Stimulated activated CD8-positive, alpha-beta memory T cell treated with anti-CD3 and anti-CD28 coated beads, Interleukin-12 subunit alpha, Interleukin-12 subunit beta, amount 100 ng/mL, for 24 hours (primary cell): ENCODE measurements at regions not wholly inside any gene's neighbourhood (a gene's known extent, or its start where the extent isn't known, plus 50 kb on each side); places are given as distances from the start of the nearest gene placed in this dataset.
"Not testable (repeated sequence)": the region's sequence is repeated elsewhere in the genome, so short reads cannot be mapped to it uniquely, and the experiment has no call there.

Experiments used
- DNase-seq: peaks from one replicate; pipeline ENCODE4 v3.0.0-alpha.2; 2020; ENCODE audit errors: extremely low read depth

DNA sequence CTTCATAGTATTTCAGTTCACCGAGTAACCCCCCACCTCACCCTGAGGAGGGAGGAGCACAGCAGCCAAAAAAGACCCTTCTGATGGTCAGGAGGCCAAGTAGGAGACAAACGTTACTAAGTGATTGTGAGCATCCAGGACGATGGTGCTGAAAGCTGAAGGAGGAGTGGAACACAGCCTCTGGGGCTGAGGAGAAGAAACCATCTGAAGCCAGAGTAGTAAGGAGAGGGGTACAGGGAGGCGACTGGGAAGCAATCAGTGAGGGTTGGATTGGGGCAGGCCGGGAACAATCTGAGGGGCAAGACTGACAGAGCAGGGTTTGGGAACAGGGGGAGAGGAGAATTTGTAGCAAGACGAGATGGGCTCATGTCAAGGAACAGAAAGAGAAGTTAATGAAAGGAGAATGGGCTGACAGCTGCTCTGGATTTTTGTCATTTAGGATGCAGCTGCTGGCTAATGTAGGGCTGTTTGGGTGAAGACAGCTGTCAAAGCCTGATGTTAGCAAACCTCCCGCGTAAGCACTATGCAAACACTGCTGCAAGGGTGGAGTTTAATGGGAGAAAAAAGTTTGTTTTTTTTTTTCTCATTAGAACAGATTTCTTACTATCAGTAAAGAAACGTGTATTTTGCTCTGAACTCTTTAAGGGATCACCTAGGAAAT is 622.2 kb downstream of the EDEM1 start:
- no peak for DNase-seq

DNA sequence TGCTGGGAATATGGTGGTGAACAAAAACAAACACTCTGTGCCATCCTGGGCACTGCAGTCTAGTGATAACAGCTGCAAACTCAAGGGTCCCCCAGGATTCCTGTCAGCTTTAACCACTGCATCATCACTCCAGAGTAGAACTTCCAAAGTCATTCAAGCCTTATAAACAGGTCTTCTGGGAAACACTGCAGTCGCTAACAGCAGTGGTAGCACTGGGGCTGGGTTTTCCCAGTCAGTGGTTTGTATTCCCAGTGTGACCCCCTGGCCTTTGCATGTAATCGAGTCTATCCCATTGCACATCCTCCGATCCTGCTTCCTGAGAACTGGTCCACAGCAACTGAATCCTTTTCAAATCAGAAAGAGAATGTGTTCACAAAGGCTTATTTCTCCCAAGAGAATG is 623.5 kb downstream of the EDEM1 start:
- DNase-seq: no peak

DNA sequence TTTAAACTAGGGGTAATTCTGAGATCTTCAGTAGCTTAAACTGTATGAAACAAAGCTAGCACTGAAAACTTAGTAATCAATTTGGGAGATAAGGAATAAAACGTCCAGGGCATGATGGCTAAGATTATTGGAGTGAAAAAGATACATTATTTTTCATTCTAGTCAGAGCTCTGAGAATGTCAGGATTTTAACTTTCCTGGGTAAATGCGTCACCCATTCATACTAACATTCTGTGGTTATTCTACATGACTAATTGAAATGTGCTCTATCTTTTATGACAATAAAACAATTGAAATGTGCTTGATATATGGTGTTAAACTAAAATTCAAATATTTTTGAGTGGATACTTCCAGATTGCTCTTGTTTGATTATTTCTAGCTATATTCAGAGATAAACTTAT is 626.0 kb downstream of the EDEM1 start:
- DNase-seq: no peak

DNA sequence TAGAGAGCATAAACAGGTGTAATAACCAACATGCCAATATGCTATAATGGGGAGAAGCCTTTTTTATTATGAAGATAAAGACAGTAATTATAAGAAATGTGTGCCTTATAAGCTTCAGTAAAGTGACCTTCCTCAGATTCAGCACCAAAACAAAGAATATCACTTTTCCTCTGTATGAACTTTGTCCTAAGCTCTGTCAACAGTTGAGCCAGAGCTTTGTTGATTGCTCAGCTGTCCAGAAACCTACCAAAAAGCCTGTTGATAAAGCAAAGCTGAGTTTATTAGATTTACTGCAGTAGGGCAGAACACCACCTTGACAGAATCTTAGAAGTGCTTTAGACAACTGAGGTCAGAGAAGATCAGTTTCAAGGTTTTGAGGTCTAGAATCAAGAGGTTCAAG is 635.3 kb downstream of the EDEM1 start:
- no peak for DNase-seq

DNA sequence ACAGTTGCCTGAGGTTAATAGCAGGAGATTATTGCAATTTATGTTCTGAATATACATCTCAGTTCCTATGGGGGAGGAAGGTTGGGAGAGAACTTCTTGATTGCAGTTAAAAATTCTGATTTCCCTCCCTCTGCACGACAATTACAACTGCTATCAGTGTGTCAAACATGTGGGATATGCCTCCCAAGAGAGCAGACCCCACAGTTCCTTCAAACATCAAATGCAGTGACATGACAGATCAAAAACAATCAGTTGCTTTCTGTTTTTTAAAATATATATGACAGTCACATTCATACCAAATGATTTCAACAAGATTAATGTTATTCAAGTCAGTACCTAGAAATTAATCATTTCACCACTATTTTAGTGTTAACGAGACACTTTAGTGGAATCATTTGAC is 639.0 kb downstream of the EDEM1 start:
- no peak for DNase-seq

DNA sequence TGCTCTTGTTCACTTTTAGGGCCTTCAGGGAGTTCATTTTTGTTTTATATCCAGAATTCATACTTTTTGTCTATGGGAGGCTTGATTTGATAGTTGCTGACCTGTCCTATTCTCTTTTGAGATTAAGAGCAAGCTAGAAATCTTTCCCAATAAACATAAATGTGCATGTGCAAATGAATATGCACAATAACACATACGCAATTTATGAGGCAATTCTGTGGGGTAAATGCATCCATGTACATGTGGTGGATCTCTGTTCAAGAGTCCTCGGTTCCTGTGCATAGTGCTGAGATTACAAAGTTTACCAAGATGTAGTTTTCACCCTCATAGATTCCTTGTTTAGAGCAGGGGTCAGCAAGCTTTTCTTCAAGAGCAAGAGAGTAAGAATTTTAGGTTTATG is 640.7 kb downstream of the EDEM1 start:
- no peak for DNase-seq

DNA sequence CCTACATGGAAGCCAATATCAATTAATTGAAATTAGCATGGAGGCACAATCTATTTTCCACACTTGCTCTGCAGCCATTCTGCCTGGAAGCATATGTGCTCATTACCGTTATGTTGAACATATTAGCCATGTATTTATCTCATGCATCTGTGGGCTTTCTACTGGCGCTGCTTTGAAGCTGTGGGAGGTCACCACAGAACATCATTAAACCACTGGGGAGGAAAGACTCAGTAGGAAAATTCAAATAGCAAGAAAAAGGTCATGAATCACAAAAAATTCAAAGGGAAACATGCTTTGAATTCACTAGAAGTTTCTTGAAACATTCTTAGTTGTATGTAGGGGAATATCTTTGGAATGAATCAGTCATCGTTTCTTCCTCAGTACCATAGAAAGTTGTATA is 652.5 kb downstream of the EDEM1 start:
- no peak for DNase-seq

DNA sequence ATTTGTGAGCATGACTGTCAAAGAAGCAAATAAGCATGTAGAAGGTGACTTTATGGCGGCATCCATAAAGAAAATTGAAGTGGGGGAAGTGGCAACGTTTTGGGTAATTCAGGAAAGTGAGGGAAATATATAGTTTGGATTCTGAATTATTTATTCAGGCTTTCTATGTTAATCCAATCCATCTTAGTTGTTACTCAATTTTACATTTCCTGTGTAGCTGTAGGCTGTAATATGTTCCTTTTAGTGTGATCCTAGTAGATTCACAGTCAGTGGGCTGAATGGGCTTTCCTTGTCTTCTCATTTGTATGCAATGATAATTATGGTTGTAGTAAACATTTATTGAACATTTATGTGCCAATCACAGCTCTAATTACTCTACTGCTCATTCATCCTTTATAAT is 654.1 kb downstream of the EDEM1 start:
- no peak for DNase-seq

DNA sequence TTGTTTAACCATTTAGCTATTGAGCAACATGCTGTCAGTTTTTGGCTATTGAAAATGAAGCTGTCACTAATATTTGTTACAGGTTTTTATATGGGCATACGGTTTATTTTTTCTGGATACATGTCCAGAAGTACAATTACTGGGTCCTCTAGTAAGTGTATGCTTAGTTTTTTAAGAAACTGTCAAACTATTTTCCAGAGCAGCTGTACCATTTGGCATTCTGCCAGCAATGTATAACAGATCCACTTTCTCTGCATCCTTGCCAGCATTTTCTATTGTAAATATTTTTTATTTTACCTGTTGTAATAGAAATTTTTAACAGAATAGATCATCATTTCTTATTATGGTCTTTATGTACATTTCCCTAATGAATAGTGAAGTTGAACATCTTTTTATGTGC is 658.8 kb downstream of the EDEM1 start:
- DNase-seq: no peak

DNA sequence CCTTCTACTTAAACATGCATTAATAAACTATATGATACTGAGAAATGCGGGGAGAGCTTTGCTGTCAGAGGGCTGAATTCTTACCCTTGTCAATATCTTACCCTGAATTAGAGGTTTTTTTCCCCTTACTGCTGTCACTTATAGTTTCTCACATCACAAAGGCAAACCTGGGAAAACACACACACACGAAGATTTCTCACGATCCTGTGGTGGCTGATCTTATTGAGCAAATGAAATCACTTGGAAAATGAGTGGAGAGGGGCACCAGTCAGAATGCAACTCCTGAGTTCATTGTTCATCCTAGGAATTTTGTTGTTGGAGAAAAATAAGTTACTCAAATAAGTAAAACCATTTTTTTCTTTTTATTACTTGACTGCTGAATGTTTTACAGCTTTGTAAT is 673.6 kb downstream of the EDEM1 start:
- no peak for DNase-seq

DNA sequence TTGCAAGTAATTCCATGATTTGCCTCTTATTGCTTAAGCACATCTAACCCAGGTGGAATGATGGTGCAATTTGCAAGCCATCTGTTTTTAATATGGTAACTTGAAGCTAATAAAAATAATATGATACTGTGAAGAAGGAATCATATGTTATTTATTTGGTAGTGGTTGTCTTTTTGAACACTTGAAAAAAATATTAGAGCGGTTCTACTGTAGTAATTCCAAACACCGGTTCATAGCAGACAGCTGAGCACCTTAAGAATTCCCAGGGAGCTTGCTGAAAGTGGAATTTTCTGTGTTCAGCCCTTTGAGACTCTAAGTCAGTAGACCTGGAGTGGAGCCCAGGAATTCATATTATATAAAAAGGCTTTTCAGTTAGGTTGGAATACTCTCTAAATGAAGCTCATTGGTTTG is 687.4 kb downstream of the EDEM1 start:
- DNase-seq: no peak

DNA sequence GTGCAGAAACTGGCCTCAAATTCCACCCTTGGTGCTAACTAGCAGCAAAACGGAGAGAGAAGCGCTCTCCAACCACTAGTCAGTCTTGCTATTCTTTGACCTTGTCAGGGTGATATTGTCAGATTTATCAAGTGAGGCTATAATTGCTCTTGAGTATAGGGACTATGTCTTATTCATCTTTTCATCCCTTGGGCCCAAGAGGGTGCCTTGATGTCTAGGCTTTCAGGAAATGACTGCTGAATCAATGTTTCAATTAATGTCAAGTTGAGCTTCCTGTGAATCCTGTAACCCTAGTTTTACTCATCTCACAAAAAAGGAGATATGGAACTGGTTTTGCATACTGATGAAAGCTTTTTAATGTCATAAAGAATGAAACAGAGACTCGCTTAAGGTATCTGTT is 701.3 kb downstream of the EDEM1 start:
- no peak for DNase-seq

DNA sequence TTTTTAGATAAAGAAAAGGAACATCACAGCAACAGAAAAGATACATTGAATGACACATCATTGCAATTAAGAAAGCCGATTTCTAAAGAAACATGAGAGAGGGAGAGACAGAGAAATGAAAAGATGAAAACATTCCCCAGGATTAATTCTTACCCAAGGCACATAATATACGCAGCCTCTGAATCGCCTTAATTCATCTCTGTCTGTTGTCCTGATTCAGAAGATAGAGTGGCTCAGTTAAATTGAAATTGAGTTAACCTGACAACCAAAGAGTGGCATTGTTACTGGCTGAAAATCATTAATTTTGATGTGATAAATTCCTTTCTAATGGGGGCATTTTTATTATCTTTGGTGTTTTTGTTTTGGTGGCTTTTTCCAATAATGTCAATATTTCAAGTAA is 701.9 kb downstream of the EDEM1 start:
- DNase-seq: no peak

DNA sequence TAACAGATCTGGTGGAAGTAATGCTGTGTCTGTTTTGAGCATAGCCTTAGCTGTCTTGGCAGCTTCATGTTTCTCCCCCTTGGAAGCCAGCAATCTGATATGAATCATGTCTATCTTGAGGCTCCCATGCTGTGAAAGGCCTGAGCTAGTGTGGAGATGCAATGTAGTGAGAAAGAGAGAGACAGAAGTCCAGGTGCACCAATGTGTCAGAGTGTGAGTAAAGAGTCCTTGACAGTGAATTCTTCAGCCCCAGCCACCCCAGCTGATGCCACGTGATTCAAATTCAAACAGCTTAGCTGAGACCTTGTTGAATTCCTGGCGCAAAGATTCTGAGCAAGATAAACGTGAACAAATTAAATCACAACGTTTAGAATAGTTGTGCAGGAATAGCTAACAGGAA is 704.2 kb downstream of the EDEM1 start:
- DNase-seq: no peak

DNA sequence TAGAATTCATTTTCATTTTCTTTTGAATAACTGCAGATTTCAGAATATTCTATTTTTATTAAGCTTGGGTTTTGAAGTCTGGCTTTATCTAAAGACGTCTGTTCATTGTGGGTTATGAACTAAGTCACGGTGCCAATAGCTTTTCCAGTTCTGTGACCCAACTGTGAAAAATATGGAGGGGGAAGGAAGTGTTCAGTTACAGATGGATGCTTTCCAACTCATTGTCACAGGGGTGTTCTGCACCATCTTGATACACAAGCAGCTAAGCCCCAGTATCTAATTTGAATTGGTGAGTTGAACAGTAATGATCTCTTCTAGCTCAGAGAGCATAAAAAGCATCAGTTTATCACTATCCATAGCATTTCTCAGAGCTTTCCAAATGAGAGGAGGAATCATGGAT is 710.6 kb downstream of the EDEM1 start:
- no peak for DNase-seq

DNA sequence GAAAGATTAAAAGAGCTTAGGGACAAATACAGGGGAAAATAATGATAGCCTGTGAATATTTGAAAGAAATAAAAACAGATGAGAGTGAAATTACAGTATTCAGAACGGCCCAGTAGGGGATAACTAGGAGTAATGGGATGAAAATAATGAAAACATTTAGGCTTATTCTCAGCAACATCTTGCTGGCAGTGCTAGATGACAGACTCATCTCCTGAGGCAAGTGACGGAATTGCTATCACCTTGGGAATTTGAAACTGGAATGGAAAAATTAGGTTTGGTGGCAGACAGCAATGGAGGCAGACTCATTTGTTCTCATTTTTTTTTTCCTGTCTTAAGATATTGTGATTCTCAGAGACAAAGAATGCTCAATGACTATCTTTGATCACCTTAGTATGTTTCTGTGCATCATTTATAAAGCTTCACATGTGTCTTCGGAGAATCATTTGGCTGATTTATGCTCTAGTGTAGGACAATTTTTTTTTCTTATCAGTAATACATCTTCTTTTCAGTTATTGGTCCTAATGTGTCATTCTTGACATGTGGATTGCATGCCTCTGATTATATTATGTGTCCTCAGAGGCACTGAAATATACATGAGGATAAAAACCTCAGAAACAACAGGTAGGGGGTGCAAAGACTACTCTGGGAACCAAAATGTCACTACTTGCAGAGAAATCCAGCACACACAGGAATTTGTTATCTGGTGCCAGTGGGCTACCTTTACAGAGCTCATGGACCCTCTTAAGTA is 711.7 kb downstream of the EDEM1 start:
- DNase-seq: no peak

DNA sequence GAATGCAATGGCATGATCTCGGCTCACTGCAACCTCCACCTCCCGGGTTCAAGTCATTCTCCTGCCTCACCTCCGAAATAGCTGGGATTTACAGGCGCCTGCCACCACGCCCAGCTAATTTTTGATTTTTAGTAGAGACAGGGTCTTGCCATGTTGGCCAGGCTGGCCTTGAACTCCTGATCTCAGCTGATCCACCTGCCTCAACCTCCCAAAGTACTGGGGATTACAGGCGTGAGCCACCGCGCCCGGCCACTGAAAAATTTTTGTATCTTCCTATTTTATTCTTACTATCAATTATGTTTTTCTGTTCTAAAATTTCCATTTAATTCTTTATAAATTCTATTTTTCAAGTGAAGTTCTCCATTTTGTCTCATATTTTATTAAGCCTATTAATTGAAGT is 730.4 kb downstream of the EDEM1 start:
- no peak for DNase-seq

DNA sequence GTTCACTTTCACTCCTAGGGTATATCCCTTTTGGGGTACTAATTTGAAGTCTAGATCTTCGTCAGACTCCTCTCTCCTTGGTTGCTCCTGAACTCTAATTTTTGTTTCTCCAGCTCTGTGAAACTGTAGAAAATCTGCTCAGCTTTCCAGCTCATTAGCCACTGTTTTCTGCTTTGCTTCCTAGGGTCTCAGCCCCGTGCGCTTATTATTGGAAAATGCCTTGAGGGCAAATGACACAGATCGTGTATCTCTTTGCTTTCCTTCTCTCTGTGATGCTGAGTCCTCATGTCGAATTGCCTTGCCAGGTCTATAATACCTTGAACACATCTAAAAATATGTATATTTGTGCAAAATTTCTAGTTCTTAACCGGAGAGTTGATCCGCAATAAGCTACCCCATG is 731.1 kb downstream of the EDEM1 start:
- DNase-seq: no peak

DNA sequence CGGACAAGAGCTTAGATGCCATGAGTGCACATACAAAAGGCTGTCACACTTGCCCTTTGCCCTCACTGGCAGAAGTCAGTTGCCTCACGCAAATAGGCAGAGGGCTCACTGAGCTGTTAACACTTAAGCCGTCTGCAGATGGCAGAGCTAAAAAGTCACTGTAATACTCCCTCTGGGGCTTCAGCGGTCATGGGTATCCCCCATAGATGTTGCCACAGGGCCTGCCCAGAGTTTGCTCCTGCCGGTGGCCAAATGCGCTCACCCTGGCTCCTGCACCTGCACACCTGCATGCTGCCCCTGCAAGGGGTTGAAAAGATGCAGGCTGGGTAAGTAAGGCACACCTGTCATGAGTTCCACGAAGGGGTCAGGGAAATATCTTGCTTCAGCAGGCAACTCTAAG is 741.5 kb downstream of the EDEM1 start:
- DNase-seq: no peak

DNA sequence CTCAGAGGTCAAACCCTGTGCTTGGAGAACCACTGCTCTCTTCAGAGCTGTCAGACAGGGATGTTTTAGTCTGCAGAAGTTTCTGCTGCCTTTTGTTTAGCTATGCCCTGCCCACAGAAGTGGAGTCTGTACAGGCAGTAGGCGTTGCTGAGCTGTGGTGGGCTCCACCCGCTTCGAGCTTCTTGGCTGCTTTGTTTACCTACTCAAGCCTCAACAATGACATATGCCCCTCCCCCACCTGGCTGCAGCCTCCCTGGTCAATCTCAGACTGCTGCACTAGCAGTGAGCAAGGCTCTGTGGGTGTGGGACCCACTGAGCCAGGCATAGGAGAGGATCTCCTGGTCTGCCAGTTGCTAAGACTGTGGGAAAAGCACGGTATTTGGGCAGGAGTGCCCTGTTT is 756.6 kb downstream of the EDEM1 start:
- not testable (repeated sequence) for DNase-seq

DNA sequence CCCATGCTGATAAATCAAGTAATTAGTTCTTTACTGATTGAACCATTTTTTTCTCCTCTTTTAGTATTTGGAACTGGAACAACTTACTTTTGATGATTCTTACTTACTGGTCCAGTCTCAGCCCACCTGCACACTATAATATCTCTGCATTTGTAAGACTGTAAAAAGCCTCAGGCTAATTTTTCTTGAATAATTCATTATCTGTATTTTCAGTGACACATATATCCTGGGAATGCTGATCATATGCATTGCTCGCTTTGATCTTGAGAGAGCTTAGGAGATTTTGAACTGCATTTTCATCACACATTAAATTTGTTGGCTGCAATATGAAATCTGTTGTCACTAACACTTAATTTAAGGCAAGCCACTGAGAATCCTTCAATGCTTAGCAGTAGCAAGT is 760.6 kb downstream of the EDEM1 start:
- no peak for DNase-seq

DNA sequence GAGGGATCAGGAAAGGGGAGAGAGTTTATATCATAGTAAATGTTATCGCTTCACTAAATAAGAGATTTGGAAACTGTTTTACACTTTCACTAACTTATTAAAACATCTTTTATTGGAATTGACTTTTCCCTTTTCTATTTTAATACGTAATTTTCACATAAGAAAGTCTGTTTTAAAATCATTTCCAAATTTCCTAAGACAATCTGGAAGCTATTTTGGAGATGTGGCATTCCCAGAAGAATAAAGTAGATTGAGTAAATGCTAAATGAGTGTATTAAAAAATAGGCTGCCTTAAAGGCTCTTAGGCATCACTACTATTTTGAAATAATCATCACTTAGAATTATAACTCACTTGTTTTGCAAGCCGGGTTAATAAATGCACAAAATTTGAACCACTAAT is 763.5 kb downstream of the EDEM1 start:
- no peak for DNase-seq

DNA sequence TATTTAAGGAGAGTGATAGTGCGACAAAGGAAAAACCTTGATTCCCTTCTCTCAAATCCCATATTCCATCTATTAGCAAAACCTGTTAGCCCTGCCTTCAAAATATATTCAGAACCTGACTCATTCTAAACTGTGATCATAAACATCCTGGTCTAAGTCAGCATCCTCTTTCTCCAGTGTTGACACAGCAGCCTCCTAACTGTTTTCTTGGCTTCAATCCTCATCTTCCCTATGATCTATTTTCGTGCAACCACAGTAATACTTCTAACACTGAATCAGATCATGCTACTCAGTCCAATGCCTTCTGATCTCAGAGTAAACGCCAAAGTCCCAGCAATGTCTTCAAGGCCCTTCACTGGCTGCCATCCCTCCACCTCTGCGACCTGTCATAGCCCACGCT is 785.1 kb downstream of the EDEM1 start:
- no peak for DNase-seq
